ENCODE measurements at regions not wholly inside any gene's neighbourhood (a gene's known extent, or its start where the extent isn't known, plus 50 kb on each side); places are given as distances from the start of the nearest gene placed in this dataset.

GRCh38 chr2:58715344-58715743 is 474.2 kb upstream of the FANCL start:
- TF ChIP-seq CTCF (IDR thresholded peaks at IDR 0.05; ENCODE audit: extremely low read depth, low read depth, low read length) = no peak

GRCh38 chr2:58714238-58714637 is 473.1 kb upstream of the FANCL start:
- Histone ChIP-seq H3K4me3 (ENCODE audit: insufficient read depth, low read length) (no peak overlapping the region), H2AFZ (ENCODE audit: low read length) (no peak overlapping the region), H3K27ac (ENCODE audit: low read depth, low read length) (no peak overlapping the region), H4K20me1 (ENCODE audit: insufficient read depth, low read length) (no peaks in the 10 kb centered on the region), H3K4me2 (ENCODE audit: insufficient read depth, low read length) (no peak overlapping the region), H3K4me1 (ENCODE audit: insufficient read depth, low read length) (no peaks in the 10 kb centered on the region), H3K27me3 (ENCODE audit: insufficient read depth, low read length) (no peaks in the 10 kb centered on the region), H3K36me3 (ENCODE audit: insufficient read depth, low read length) (no peaks in the 10 kb centered on the region), H3K79me2 (ENCODE audit: insufficient read depth, low read length) (no peaks in the 10 kb centered on the region), H3K9me3 (ENCODE audit: low read depth, low read length) (no peaks in the 10 kb centered on the region)
- DNase-seq (ENCODE audit: insufficient read length, low spot score, missing footprints) = no peak
- TF ChIP-seq CTCF (IDR thresholded peaks at IDR 0.05; ENCODE audit: extremely low read depth, low read depth, low read length) = no peak

More at GRCh38 chr2:58715344-58715743, 474.2 kb upstream of the FANCL start:
- Histone ChIP-seq H3K4me3 (ENCODE audit: insufficient read depth, low read length) (no peak overlapping the region), H3K9me3 (ENCODE audit: low read depth, low read length) (no peaks in the 10 kb centered on the region), H3K27ac (ENCODE audit: low read depth, low read length) (no peak overlapping the region), H4K20me1 (ENCODE audit: insufficient read depth, low read length) (no peaks in the 10 kb centered on the region), H3K4me1 (ENCODE audit: insufficient read depth, low read length) (no peaks in the 10 kb centered on the region), H3K36me3 (ENCODE audit: insufficient read depth, low read length) (no peaks in the 10 kb centered on the region), H3K79me2 (ENCODE audit: insufficient read depth, low read length) (no peaks in the 10 kb centered on the region), H2AFZ (ENCODE audit: low read length) (no peak overlapping the region), H3K4me2 (ENCODE audit: insufficient read depth, low read length) (no peak overlapping the region), H3K27me3 (ENCODE audit: insufficient read depth, low read length) (no peaks in the 10 kb centered on the region)
- no peak for DNase-seq (ENCODE audit: insufficient read length, low spot score, missing footprints)

GRCh38 chr2:58710795-58711279 is 469.7 kb upstream of the FANCL start:
- no peaks in the 10 kb centered on the region for H3K79me2 ChIP-seq (ENCODE audit: insufficient read depth, low read length)
- no peaks in the 10 kb centered on the region for H3K9me3 ChIP-seq (ENCODE audit: low read depth, low read length)
- H3K27ac ChIP-seq (ENCODE audit: low read depth, low read length) = no peak overlapping the region
- H2AFZ ChIP-seq (ENCODE audit: low read length) = no peak overlapping the region
- no peaks in the 10 kb centered on the region for H4K20me1 ChIP-seq (ENCODE audit: insufficient read depth, low read length)
- TF ChIP-seq CTCF (IDR thresholded peaks at IDR 0.05; ENCODE audit: extremely low read depth, low read depth, low read length) = no peak
- no peaks in the 10 kb centered on the region for H3K4me1 ChIP-seq (ENCODE audit: insufficient read depth, low read length)
- no peaks in the 10 kb centered on the region for H3K36me3 ChIP-seq (ENCODE audit: insufficient read depth, low read length)
- no peak for DNase-seq (ENCODE audit: insufficient read length, low spot score, missing footprints)
- H3K4me2 ChIP-seq (ENCODE audit: insufficient read depth, low read length) = no peak overlapping the region
- H3K27me3 ChIP-seq (ENCODE audit: insufficient read depth, low read length) = no peaks in the 10 kb centered on the region
- H3K4me3 ChIP-seq (ENCODE audit: insufficient read depth, low read length) = no peak overlapping the region

GRCh38 chr2:58709687-58710354 is 468.7 kb upstream of the FANCL start:
- no peaks in the 10 kb centered on the region for H3K79me2 ChIP-seq (ENCODE audit: insufficient read depth, low read length)
- H3K4me1 ChIP-seq (ENCODE audit: insufficient read depth, low read length) = no peaks in the 10 kb centered on the region
- no peaks in the 10 kb centered on the region for H3K27me3 ChIP-seq (ENCODE audit: insufficient read depth, low read length)
- H3K9me3 ChIP-seq (ENCODE audit: low read depth, low read length) = no peaks in the 10 kb centered on the region
- no peak overlapping the region for H3K4me2 ChIP-seq (ENCODE audit: insufficient read depth, low read length)
- H3K27ac ChIP-seq (ENCODE audit: low read depth, low read length) = no peak overlapping the region
- no peak overlapping the region for H2AFZ ChIP-seq (ENCODE audit: low read length)
- TF ChIP-seq CTCF (IDR thresholded peaks at IDR 0.05; ENCODE audit: extremely low read depth, low read depth, low read length) = no peak
- H3K4me3 ChIP-seq (ENCODE audit: insufficient read depth, low read length) = no peak overlapping the region
- no peaks in the 10 kb centered on the region for H3K36me3 ChIP-seq (ENCODE audit: insufficient read depth, low read length)
- H4K20me1 ChIP-seq (ENCODE audit: insufficient read depth, low read length) = no peaks in the 10 kb centered on the region
- no peak for DNase-seq (ENCODE audit: insufficient read length, low spot score, missing footprints)

Data from osteoblast (primary cell).